ENCODE measurements at regions not wholly inside any gene's neighbourhood (a gene's known extent, or its start where the extent isn't known, plus 50 kb on each side); places are given as distances from the start of the nearest gene placed in this dataset.

- Histone ChIP-seq H3K36me3 (no peaks in the 10 kb centered on the region), H3K4me1 (replicated peaks) (peaks cover 25% of the 10 kb centered on the region), H3K9me3 (replicated peaks) (no peaks in the 10 kb centered on the region), H3K4me3 (no peak overlapping the region), H3K27ac (no peak overlapping the region), H3K27me3 (replicated peaks) (no peaks in the 10 kb centered on the region)
- no peak for DNase-seq (ENCODE audit: low read depth in 1 of 2, low spot score in 2 of 2)
These were observed 289.7 kb downstream of the LPIN1 start for GRCh38 chr2:12035956-12036639.

DNA sequence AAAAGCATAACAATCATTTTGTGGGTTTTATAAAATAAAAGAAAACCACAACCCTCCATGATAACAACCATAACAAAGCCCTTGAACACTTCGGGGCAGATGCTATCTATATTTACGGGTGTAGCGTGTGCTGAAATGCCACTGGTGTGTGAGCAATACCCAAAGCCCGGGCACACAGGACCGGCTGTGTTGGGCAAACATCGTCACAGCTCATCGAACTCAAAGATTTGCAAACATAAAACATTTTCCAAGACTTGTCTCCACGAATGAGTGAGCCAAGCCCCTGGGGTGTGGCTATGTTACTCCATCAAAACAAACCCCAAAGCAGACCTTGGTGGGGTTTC, 290.2 kb downstream of the LPIN1 start:
- no peaks in the 10 kb centered on the region for H3K27me3 ChIP-seq (replicated peaks)
- no peak overlapping the region for H3K27ac ChIP-seq
- H3K9me3 ChIP-seq (replicated peaks), result no peaks in the 10 kb centered on the region
- H3K4me1 ChIP-seq (replicated peaks), result peaks cover 25% of the 10 kb centered on the region
- no peak for DNase-seq (ENCODE audit: low read depth in 1 of 2, low spot score in 2 of 2)
- no peak overlapping the region for H3K4me3 ChIP-seq
- no peaks in the 10 kb centered on the region for H3K36me3 ChIP-seq

DNA sequence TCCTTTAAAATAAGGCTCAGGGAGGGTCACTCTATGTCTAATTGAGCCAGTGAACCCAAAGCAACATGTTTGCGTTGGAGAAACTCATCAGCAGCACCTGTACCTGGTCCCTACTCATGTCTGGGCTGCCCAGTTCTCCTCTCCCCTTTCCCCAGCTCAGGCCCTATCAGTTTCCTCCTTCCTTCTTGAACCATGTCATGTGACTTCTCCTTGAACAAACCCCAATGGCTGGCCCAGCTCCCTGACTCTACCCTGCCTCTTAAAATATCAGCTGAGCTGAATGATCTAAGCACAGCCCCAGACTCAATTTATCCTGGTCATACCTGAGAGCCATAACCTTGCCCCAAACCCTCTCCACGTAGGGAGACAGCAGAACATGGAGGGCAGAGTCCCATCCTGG, 290.9 kb downstream of the LPIN1 start:
- no peak for DNase-seq (ENCODE audit: low read depth in 1 of 2, low spot score in 2 of 2)
- Histone ChIP-seq H3K27ac (no peak overlapping the region), H3K9me3 (replicated peaks) (no peaks in the 10 kb centered on the region), H3K27me3 (replicated peaks) (no peaks in the 10 kb centered on the region), H3K4me1 (replicated peaks) (peaks cover 24% of the 10 kb centered on the region), H3K4me3 (no peak overlapping the region), H3K36me3 (no peaks in the 10 kb centered on the region)

- Histone ChIP-seq H3K4me1 (replicated peaks) (peaks cover 6% of the 10 kb centered on the region), H3K27ac (no peak overlapping the region), H3K36me3 (no peaks in the 10 kb centered on the region), H3K4me3 (no peak overlapping the region), H3K27me3 (replicated peaks) (no peaks in the 10 kb centered on the region), H3K9me3 (replicated peaks) (no peaks in the 10 kb centered on the region)
- DNase-seq (ENCODE audit: low read depth in 1 of 2, low spot score in 2 of 2), result no peak
These were observed 294.8 kb downstream of the LPIN1 start for GRCh38 chr2:12041236-12041635.

DNA sequence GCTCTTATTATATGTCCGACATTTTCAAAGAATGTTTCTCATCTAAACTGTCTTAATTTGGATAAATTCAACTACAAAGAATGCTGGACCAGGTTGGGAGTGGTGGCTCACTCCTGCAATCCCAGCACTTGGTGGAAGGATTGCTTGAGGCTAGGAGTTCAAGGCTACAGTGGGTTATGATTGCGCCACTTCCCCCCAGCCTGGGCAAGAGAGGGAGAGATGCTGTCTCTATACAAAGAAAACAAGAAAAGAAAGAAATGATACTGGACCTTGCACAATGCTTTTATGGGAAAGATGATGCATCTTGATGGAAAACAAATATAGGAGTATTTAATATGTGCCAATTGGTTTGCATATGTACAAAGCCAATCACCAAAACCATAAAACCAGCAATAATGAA, 296.7 kb downstream of the LPIN1 start:
- no peaks in the 10 kb centered on the region for H3K36me3 ChIP-seq

GRCh38 chr2:12044857-12045256, 298.4 kb downstream of the LPIN1 start:
- H3K27ac ChIP-seq, result no peak overlapping the region

More for the DNA sequence above, 296.7 kb downstream of the LPIN1 start:
- Histone ChIP-seq H3K4me1 (replicated peaks) (peaks cover 17% of the 10 kb centered on the region), H3K27me3 (replicated peaks) (no peaks in the 10 kb centered on the region), H3K4me3 (no peak overlapping the region), H3K27ac (no peak overlapping the region), H3K9me3 (replicated peaks) (no peaks in the 10 kb centered on the region)
- DNase-seq (ENCODE audit: low read depth in 1 of 2, low spot score in 2 of 2), result no peak

GRCh38 chr2:12045864-12046291, 299.4 kb downstream of the LPIN1 start:
- Histone ChIP-seq H3K4me3 (no peak overlapping the region), H3K36me3 (no peaks in the 10 kb centered on the region), H3K9me3 (replicated peaks) (no peaks in the 10 kb centered on the region), H3K27ac (peak overlapping the region; percentile 39), H3K27me3 (replicated peaks) (no peaks in the 10 kb centered on the region), H3K4me1 (replicated peaks) (peaks cover 25% of the 10 kb centered on the region)
- DNase-seq (ENCODE audit: low read depth in 1 of 2, low spot score in 2 of 2), result no peak

More at GRCh38 chr2:12044857-12045256, 298.4 kb downstream of the LPIN1 start:
- no peak for DNase-seq (ENCODE audit: low read depth in 1 of 2, low spot score in 2 of 2)
- Histone ChIP-seq H3K36me3 (no peaks in the 10 kb centered on the region), H3K27me3 (replicated peaks) (no peaks in the 10 kb centered on the region), H3K4me1 (replicated peaks) (peaks cover 17% of the 10 kb centered on the region), H3K9me3 (replicated peaks) (no peaks in the 10 kb centered on the region), H3K4me3 (no peak overlapping the region)

DNA sequence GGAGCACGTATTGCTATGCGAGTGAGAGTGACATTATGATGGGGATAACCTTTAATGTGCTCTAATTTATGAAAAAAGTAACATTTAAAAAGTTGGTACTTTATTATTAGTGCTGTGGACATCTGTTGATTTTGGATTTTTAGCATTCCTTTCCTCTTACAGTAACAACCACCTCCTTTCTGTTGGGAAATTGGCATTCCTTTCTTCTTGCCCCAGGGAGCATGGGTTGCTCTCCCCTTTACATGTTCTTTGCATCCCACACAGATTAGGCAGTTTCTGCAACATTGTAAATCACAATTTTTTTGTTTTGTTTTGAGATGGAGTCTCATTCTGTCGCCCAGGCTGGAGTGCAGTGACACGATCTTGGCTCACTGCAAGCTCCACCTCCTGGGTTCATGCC, 300.2 kb downstream of the LPIN1 start:
- peak overlapping the region; percentile 39 for H3K27ac ChIP-seq
- H3K4me3 ChIP-seq, result no peak overlapping the region
- no peaks in the 10 kb centered on the region for H3K36me3 ChIP-seq
- DNase-seq (ENCODE audit: low read depth in 1 of 2, low spot score in 2 of 2), result peak; percentile 56 to 67
- no peaks in the 10 kb centered on the region for H3K27me3 ChIP-seq (replicated peaks)
- H3K4me1 ChIP-seq (replicated peaks), result peaks cover 27% of the 10 kb centered on the region
- no peaks in the 10 kb centered on the region for H3K9me3 ChIP-seq (replicated peaks)

GRCh38 chr2:12047761-12048160, 301.3 kb downstream of the LPIN1 start:
- H3K27ac ChIP-seq, result no peak overlapping the region
- H3K27me3 ChIP-seq (replicated peaks), result no peaks in the 10 kb centered on the region
- peaks cover 27% of the 10 kb centered on the region for H3K4me1 ChIP-seq (replicated peaks)
- H3K9me3 ChIP-seq (replicated peaks), result no peaks in the 10 kb centered on the region
- no peaks in the 10 kb centered on the region for H3K36me3 ChIP-seq
- H3K4me3 ChIP-seq, result no peak overlapping the region
- DNase-seq (ENCODE audit: low read depth in 1 of 2, low spot score in 2 of 2), result no peak

GRCh38 chr2:12048550-12048949, 302.1 kb downstream of the LPIN1 start:
- Histone ChIP-seq H3K27ac (no peak overlapping the region), H3K4me3 (no peak overlapping the region), H3K4me1 (replicated peaks) (peaks cover 27% of the 10 kb centered on the region), H3K27me3 (replicated peaks) (no peaks in the 10 kb centered on the region), H3K9me3 (replicated peaks) (no peaks in the 10 kb centered on the region), H3K36me3 (no peaks in the 10 kb centered on the region)
- no peak for DNase-seq (ENCODE audit: low read depth in 1 of 2, low spot score in 2 of 2)

GRCh38 chr2:12050396-12050795, 304.0 kb downstream of the LPIN1 start:
- Histone ChIP-seq H3K4me3 (no peak overlapping the region), H3K27me3 (replicated peaks) (no peaks in the 10 kb centered on the region), H3K27ac (no peak overlapping the region), H3K9me3 (replicated peaks) (no peaks in the 10 kb centered on the region), H3K4me1 (replicated peaks) (peaks cover 27% of the 10 kb centered on the region), H3K36me3 (no peaks in the 10 kb centered on the region)
- peak; percentile 64 to 79 for DNase-seq (ENCODE audit: low read depth in 1 of 2, low spot score in 2 of 2)

- DNase-seq (ENCODE audit: low read depth in 1 of 2, low spot score in 2 of 2), result no peak
- H3K4me3 ChIP-seq, result no peak overlapping the region
- H3K4me1 ChIP-seq (replicated peaks), result peaks cover 16% of the 10 kb centered on the region
- H3K36me3 ChIP-seq, result no peaks in the 10 kb centered on the region
- H3K27ac ChIP-seq, result no peak overlapping the region
- no peaks in the 10 kb centered on the region for H3K9me3 ChIP-seq (replicated peaks)
- H3K27me3 ChIP-seq (replicated peaks), result no peaks in the 10 kb centered on the region
These were observed 305.4 kb downstream of the LPIN1 start for GRCh38 chr2:12051831-12052230.

GRCh38 chr2:12052796-12053195, 306.4 kb downstream of the LPIN1 start:
- Histone ChIP-seq H3K27me3 (replicated peaks) (no peaks in the 10 kb centered on the region), H3K4me1 (replicated peaks) (peaks cover 20% of the 10 kb centered on the region), H3K36me3 (no peaks in the 10 kb centered on the region), H3K9me3 (replicated peaks) (no peaks in the 10 kb centered on the region), H3K27ac (no peak overlapping the region), H3K4me3 (no peak overlapping the region)
- no peak for DNase-seq (ENCODE audit: low read depth in 1 of 2, low spot score in 2 of 2)

- Histone ChIP-seq H3K36me3 (no peaks in the 10 kb centered on the region), H3K27ac (no peak overlapping the region), H3K4me1 (replicated peaks) (peaks cover 41% of the 10 kb centered on the region), H3K9me3 (replicated peaks) (no peaks in the 10 kb centered on the region), H3K4me3 (no peak overlapping the region), H3K27me3 (replicated peaks) (no peaks in the 10 kb centered on the region)
- DNase-seq (ENCODE audit: low read depth in 1 of 2, low spot score in 2 of 2), result no peak
These were observed 308.7 kb downstream of the LPIN1 start for GRCh38 chr2:12054956-12055618.
